T-helper 17 cell (primary cell): ENCODE measurements at regions not wholly inside any gene's neighbourhood (a gene's known extent, or its start where the extent isn't known, plus 50 kb on each side); places are given as distances from the start of the nearest gene placed in this dataset.

ENCODE experiments used
- ATAC-seq: fragments of 150-1000 bp; cut with Tn5 transposase; 2 replicates; pipeline ENCODE4 v1.10.0; 2021; ENCODE audit warnings: mild to moderate bottlenecking, moderate library complexity
- DNase-seq, 3 donors: peaks; one replicate each; pipeline versions ENCODE4 v3.0.0 to v3.0.0-alpha.2; 2020 to 2021
- H3K9me3 ChIP-seq: one replicate; pipeline ENCODE4 v1.7.0; 2013; ENCODE audit warnings: low read length, mild to moderate bottlenecking; ENCODE audit not compliant: control insufficient read depth, poor library complexity, severe bottlenecking
- H3K27ac Mint-ChIP-seq: one replicate; pipeline ENCODE4 v1.8.0; 2022; ENCODE audit warnings: mild to moderate bottlenecking, moderate library complexity, mixed read lengths
- H3K27me3 Mint-ChIP-seq: one replicate; pipeline ENCODE4 v1.8.0; 2022; ENCODE audit warnings: mixed read lengths
- H3K36me3 Mint-ChIP-seq: one replicate; pipeline ENCODE4 v1.8.0; 2022; ENCODE audit warnings: low read depth, mixed read lengths
- H3K4me1 Mint-ChIP-seq: one replicate; pipeline ENCODE4 v1.8.0; 2022; ENCODE audit warnings: mild to moderate bottlenecking, mixed read lengths
- H3K4me3 Mint-ChIP-seq: one replicate; pipeline ENCODE4 v1.8.0; 2022; ENCODE audit warnings: mild to moderate bottlenecking, moderate library complexity, mixed read lengths

DNA sequence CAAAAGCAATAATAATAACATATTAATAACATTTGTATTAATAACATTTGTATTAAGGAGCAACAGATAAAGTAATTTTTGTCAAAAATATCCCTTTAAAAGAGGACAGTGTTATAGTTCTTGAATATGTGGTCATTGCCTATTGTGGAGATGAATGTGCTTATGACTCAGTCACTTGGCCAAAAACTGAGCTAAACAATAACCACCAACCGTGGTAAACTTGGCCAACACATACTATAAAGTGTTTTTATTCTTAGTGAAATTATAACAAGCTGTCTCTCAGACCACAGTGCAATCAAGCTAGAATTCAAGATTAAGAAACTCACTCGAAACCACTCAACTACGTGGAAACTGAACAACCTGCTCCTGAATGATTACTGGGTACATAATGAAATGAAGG, 159.2 kb upstream of the PLPPR1 start:
- Mint-ChIP-seq H3K36me3 (no peaks in the 10 kb centered on the region), H3K4me3 (no peak overlapping the region), H3K4me1 (no peaks in the 10 kb centered on the region), H3K27ac (no peak overlapping the region), H3K27me3 (no peaks in the 10 kb centered on the region)
- no peak for ATAC-seq
- peaks cover 2% of the 10 kb centered on the region for H3K9me3 ChIP-seq
- no peak for DNase-seq

DNA sequence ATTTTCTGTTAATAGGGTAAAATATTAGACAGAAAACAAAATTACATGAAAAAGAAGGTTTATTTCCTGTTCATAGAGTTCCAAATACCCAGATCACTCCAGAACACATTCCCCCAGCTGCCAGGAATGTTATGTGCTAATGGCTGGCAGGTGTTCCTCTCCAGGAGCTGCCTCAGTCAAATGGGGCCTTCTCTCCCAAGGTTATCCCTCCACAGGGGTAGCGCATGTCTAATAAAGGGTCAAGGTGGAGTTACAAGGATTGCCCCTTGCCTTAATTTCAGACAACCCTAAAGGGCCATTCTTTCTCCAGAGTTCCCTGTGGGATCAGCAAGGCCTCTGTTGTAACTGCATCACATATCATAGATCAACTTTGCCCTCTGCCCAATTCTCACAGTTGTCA, 148.6 kb upstream of the PLPPR1 start:
- Mint-ChIP-seq H3K4me3 (no peak overlapping the region), H3K27me3 (no peaks in the 10 kb centered on the region), H3K27ac (no peak overlapping the region), H3K36me3 (no peaks in the 10 kb centered on the region), H3K4me1 (no peaks in the 10 kb centered on the region)
- DNase-seq, result no peak
- H3K9me3 ChIP-seq, result no peaks in the 10 kb centered on the region
- ATAC-seq, result no peak

DNA sequence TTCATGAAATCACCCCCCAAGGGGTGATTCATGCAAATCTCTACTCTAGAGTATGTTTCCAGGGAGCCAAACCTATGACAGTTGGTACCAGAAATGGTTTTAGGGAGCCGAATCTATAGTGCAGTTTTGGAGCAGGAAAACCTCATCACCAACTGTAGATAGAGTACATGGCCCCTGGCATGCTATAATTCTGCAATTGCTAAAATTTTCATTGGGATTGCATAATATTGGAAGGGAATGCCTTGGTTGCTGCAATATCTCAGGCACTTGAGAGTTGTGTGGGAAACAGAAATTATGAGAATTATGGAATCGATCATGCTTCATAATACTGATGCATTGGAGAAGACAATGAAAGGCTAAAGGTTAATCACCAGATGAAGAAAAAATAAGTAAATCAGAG, 148.2 kb upstream of the PLPPR1 start:
- Mint-ChIP-seq H3K4me3 (no peak overlapping the region), H3K27ac (no peak overlapping the region), H3K36me3 (no peaks in the 10 kb centered on the region), H3K27me3 (no peaks in the 10 kb centered on the region), H3K4me1 (no peaks in the 10 kb centered on the region)
- DNase-seq (no peak), ATAC-seq (no peak)
- H3K9me3 ChIP-seq, result no peaks in the 10 kb centered on the region

DNA sequence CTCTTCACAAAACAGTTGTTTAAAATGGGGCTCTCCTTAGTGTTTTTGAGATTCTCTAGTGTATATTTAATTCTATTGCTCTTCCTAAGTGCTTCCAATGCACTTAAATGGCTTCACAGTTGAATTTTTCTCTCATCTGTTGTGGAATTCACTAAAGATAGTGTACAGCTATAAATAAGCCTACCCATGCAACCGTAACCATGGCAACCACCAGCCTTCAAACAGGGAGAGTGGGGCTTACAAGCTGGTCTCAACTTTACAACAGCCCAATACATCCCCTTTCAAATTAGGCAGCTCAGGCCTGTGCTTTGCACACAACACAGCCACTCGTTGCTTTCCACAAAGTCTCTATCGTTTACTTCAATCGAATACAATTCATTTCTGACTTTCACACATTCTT, 144.0 kb upstream of the PLPPR1 start:
- Mint-ChIP-seq H3K27me3 (no peaks in the 10 kb centered on the region), H3K4me1 (no peaks in the 10 kb centered on the region), H3K4me3 (no peak overlapping the region), H3K36me3 (no peaks in the 10 kb centered on the region), H3K27ac (no peak overlapping the region)
- DNase-seq (no peak), ATAC-seq (no peak)
- H3K9me3 ChIP-seq, result no peaks in the 10 kb centered on the region

GRCh38 chr9:100890321-100890720, 138.2 kb upstream of the PLPPR1 start:
- Mint-ChIP-seq H3K4me1 (no peaks in the 10 kb centered on the region), H3K27me3 (no peaks in the 10 kb centered on the region), H3K4me3 (no peak overlapping the region), H3K27ac (no peak overlapping the region), H3K36me3 (no peaks in the 10 kb centered on the region)
- peaks cover 2% of the 10 kb centered on the region for H3K9me3 ChIP-seq
- ATAC-seq, result no peak
- DNase-seq, result no peak

- no peak overlapping the region for H3K4me3 Mint-ChIP-seq
- no peak for DNase-seq
- H3K36me3 Mint-ChIP-seq, result no peaks in the 10 kb centered on the region
- H3K27ac Mint-ChIP-seq, result no peak overlapping the region
- H3K9me3 ChIP-seq, result no peaks in the 10 kb centered on the region
- H3K27me3 Mint-ChIP-seq, result no peaks in the 10 kb centered on the region
- no peaks in the 10 kb centered on the region for H3K4me1 Mint-ChIP-seq
- no peak for ATAC-seq
These were observed 117.3 kb upstream of the PLPPR1 start for GRCh38 chr9:100911273-100911672.

DNA sequence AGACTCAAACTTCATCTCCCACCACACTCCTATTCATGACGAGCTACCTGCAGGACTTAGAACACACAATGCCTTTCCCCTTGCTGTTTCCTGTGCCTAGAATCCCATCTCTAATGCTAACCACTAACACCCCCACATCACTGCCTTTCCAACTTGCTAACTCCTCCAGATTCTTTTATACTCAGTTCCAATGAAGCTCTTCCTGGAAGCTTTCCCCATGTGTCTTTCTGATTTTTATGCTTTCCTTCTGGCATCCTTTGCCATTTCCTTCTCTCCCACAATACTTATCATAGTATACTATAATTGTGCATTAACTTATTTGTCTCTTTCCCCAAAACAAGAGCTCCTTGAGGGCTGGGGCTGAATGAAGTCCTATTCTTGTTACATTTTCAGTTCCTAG, 115.3 kb upstream of the PLPPR1 start:
- DNase-seq (no peak), ATAC-seq (no peak)
- no peaks in the 10 kb centered on the region for H3K27me3 Mint-ChIP-seq
- no peaks in the 10 kb centered on the region for H3K36me3 Mint-ChIP-seq
- H3K27ac Mint-ChIP-seq, result no peak overlapping the region
- no peaks in the 10 kb centered on the region for H3K4me1 Mint-ChIP-seq
- H3K9me3 ChIP-seq, result no peaks in the 10 kb centered on the region
- no peak overlapping the region for H3K4me3 Mint-ChIP-seq

GRCh38 chr9:100914266-100914665, 114.3 kb upstream of the PLPPR1 start:
- H3K4me1 Mint-ChIP-seq, result no peaks in the 10 kb centered on the region
- no peaks in the 10 kb centered on the region for H3K36me3 Mint-ChIP-seq
- no peak overlapping the region for H3K27ac Mint-ChIP-seq
- ATAC-seq, result no peak
- H3K4me3 Mint-ChIP-seq, result no peak overlapping the region
- H3K9me3 ChIP-seq, result no peaks in the 10 kb centered on the region
- no peak for DNase-seq
- H3K27me3 Mint-ChIP-seq, result no peaks in the 10 kb centered on the region

DNA sequence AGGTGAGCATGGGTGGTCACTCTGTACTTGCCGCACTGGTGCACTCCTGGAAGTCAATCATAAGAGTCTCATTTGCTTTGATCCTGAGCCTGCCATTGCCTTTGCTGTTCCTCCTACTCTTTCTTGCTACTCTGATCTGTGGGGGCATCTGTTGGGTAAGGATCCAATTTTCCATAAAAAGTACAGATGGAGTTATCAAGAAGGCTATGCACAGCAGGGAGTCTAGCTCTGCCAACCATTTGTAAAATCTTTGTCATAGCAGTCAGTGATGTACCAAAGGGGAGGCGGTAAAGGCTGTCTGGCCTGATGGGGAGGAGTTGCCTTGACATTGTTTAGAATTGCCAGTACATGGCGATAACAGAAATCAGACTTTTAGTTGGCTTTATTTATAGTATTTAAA, 109.0 kb upstream of the PLPPR1 start:
- H3K9me3 ChIP-seq, result no peaks in the 10 kb centered on the region
- Mint-ChIP-seq H3K27ac (no peak overlapping the region), H3K36me3 (no peaks in the 10 kb centered on the region), H3K4me1 (no peaks in the 10 kb centered on the region), H3K4me3 (no peak overlapping the region), H3K27me3 (no peaks in the 10 kb centered on the region)
- ATAC-seq, result no peak
- DNase-seq, result no peak

DNA sequence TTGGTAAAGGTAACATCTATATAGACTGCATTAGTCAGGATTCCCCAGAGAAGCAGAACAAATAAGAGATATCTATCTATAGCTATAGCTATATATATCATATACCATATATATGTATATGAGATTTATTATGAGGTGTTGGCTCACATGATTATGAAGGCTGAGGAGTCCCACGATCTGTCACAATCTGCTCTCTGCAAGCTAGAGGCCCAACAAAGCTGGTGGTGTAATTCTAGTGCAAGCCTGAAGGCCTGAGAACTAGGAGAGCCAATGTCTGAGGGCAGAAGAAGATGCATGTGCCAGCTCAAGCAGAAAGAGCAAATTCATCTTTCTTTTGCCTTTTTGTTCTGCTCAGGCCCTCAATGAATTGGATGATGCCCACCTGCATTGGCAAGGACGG, 102.2 kb upstream of the PLPPR1 start:
- no peak overlapping the region for H3K4me3 Mint-ChIP-seq
- DNase-seq (no peak), ATAC-seq (no peak)
- H3K4me1 Mint-ChIP-seq, result no peaks in the 10 kb centered on the region
- no peak overlapping the region for H3K27ac Mint-ChIP-seq
- no peaks in the 10 kb centered on the region for H3K36me3 Mint-ChIP-seq
- no peaks in the 10 kb centered on the region for H3K9me3 ChIP-seq
- no peaks in the 10 kb centered on the region for H3K27me3 Mint-ChIP-seq

- no peaks in the 10 kb centered on the region for H3K4me1 Mint-ChIP-seq
- H3K27ac Mint-ChIP-seq, result no peak overlapping the region
- no peaks in the 10 kb centered on the region for H3K9me3 ChIP-seq
- no peaks in the 10 kb centered on the region for H3K27me3 Mint-ChIP-seq
- ATAC-seq (no peak), DNase-seq (no peak)
- no peaks in the 10 kb centered on the region for H3K36me3 Mint-ChIP-seq
- no peak overlapping the region for H3K4me3 Mint-ChIP-seq
These were observed 100.8 kb upstream of the PLPPR1 start for GRCh38 chr9:100927763-100928162.

DNA sequence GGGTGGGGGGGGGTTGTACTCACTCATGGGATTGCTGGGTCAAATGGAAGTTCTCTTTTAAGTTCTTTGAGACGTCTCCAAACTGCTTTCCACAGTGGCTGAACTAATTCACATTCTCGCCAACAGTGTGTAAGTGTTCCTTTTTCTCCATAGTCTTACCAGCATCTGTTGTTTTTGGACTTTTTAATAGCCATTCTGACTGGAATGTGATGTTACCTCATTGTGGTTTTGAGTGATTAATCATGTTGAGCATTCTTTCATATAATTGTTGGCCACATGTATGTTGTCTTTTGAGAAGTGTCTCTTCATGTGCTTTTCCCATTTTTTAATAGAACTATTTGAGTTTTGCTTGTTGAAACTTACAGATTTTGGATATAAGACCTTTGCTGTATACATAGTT, 94.9 kb upstream of the PLPPR1 start:
- DNase-seq (no peak), ATAC-seq (no peak)
- no peaks in the 10 kb centered on the region for H3K4me1 Mint-ChIP-seq
- no peak overlapping the region for H3K27ac Mint-ChIP-seq
- no peak overlapping the region for H3K4me3 Mint-ChIP-seq
- H3K9me3 ChIP-seq, result no peaks in the 10 kb centered on the region
- no peaks in the 10 kb centered on the region for H3K36me3 Mint-ChIP-seq
- no peaks in the 10 kb centered on the region for H3K27me3 Mint-ChIP-seq

- Mint-ChIP-seq H3K27me3 (no peaks in the 10 kb centered on the region), H3K36me3 (no peaks in the 10 kb centered on the region), H3K4me1 (no peaks in the 10 kb centered on the region), H3K27ac (no peak overlapping the region), H3K4me3 (no peak overlapping the region)
- DNase-seq (no peak), ATAC-seq (no peak)
- H3K9me3 ChIP-seq, result no peaks in the 10 kb centered on the region
These were observed 91.1 kb upstream of the PLPPR1 start for GRCh38 chr9:100937382-100937781.

GRCh38 chr9:100938507-100938906, 90.0 kb upstream of the PLPPR1 start:
- Mint-ChIP-seq H3K4me1 (no peaks in the 10 kb centered on the region), H3K36me3 (no peaks in the 10 kb centered on the region), H3K27me3 (no peaks in the 10 kb centered on the region), H3K4me3 (no peak overlapping the region), H3K27ac (no peak overlapping the region)
- H3K9me3 ChIP-seq, result no peaks in the 10 kb centered on the region
- DNase-seq (no peak), ATAC-seq (no peak)

DNA sequence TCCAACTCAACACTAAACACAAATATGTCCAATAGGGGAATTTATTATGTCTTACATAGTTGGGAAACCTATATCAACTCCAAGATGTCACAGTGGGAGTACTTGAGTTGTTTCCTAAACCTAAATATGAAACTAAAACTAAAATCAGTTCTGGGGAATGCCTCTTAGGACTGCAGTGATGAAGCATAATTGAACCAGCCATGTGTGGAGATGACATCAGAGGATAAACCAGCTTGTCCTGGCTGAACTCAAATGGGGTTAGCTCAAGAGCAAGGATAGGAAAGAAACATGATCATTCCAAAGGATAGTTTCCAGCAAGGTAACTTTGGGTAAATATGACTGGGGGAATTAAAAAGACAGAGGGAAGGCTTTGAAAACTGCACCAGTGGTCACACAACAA, 88.9 kb upstream of the PLPPR1 start:
- no peak for DNase-seq
- H3K27ac Mint-ChIP-seq, result no peak overlapping the region
- no peaks in the 10 kb centered on the region for H3K9me3 ChIP-seq
- no peaks in the 10 kb centered on the region for H3K27me3 Mint-ChIP-seq
- H3K36me3 Mint-ChIP-seq, result no peaks in the 10 kb centered on the region
- no peak for ATAC-seq
- no peaks in the 10 kb centered on the region for H3K4me1 Mint-ChIP-seq
- no peak overlapping the region for H3K4me3 Mint-ChIP-seq
